Fibroblast of lung (primary cell): ENCODE measurements at regions not wholly inside any gene's neighbourhood (a gene's known extent, or its start where the extent isn't known, plus 50 kb on each side); places are given as distances from the start of the nearest gene placed in this dataset.

Source experiments
- CTCF ChIP-seq, 2 donors: IDR thresholded peaks in 1 of 2; conservative IDR thresholded peaks in 1 of 2; 1 replicate in 1 of 2; 2 replicates in 1 of 2; pipeline ENCODE4 v1.5.1; 2011 to 2012; ENCODE audit warnings: low read length in 2 of 2, control low read depth in 1 of 2, inconsistent platforms in 1 of 2, low read depth in 1 of 2, mild to moderate bottlenecking in 1 of 2
- EZH2 ChIP-seq: IDR thresholded peaks from 2 replicates; pipeline ENCODE4 v1.5.1; 2012; ENCODE audit warnings: low read length, control low read depth, mild to moderate bottlenecking; ENCODE audit errors: missing control alignments

DNA sequence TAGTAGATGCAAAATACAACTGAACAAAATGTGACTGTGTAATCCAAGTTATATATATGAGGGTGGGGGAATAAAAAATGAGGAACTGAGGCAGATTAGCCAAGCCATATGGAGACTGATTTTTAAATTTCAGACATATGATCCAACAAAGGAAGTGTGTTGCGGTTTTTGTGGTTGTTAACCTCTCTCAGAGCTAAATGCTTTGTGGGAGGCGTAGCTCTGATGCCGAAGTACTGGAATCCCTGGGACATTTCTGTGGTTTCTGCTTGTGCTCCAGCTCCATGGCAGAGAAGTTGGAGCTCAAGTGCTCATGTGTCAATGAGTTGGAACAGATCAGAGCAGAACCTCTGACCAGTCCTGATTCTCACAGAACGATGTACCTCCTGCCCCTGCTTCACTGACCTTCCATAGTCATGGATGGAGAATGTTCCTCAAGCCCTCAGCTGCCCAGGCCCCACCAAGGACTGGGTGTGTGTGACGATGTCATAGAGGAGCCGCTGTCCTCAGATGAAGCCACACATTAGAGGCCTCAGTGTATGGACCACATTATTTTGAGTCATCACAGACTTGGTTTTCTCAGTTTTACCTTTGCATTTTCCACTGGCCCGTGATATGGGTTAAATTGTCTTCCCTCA lies 107.6 kb downstream of the SOX1 start:
- no peak for TF ChIP-seq CTCF (conservative IDR thresholded peaks at IDR 0.05 in 1 of 2, IDR thresholded peaks at IDR 0.05 in 1 of 2; ENCODE audit: low read depth in 1 of 2, low read length in 2 of 2)
- TF ChIP-seq EZH2 = no peak
